Fibroblast of skin of abdomen (primary cell): ENCODE measurements at regions not wholly inside any gene's neighbourhood (a gene's known extent, or its start where the extent isn't known, plus 50 kb on each side); places are given as distances from the start of the nearest gene placed in this dataset.
A peak's percentile ranks its signal among the peaks of the same experiment; 100 is the strongest.
"Not testable (repeated sequence)": the region's sequence is repeated elsewhere in the genome, so short reads cannot be mapped to it uniquely, and the experiment has no call there.

Source experiments
- DNase-seq: peaks from one replicate; pipeline ENCODE4 v3.0.0-alpha.2; 2013

DNA sequence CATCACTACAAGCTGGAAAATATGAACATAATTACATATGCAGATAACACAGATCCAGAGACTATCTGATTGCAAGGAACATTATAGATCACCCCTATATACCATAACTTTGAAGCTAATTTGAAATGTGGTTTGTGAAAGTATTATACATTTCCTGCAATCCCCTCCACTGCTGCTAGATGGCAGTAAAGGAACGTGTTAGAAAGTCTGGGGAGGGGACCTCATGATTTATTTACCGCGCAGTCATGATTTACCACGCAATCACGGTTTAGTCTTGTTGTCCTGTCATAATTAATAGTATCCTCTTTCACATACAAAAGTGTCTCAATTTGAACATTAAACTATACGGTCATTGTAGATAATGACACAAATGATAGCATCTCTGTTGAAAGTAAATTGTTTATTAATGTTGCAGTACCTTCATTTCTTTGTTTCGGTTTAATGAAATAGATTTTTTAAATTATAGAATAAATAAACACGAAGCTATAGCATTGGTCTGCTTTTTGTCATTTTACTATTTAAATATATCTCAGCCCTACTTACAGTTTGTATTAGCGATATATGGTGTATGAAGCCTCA, 145.3 kb upstream of the PRSS1 start:
- DNase-seq: peak; percentile 58

GRCh38 chr7:142602756-142603155, 146.5 kb upstream of the PRSS1 start:
- no peak for DNase-seq

DNA sequence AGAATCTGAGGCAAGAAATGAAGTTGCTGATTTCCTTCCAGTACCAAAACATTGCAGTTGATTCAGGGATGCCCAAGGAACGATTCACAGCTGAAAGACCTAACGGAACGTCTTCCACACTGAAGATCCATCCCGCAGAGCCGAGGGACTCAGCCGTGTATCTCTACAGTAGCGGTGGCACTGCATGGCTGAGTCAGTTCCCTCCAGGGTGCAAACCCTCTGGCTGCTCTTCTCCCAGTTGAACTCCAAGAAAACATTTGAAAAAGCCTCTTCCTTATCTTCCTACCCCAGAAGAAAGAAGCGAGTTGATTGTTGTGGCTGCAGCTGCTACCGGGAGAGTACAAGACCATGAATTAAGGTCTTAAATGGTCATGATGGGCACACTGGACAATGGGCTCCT, 147.1 kb upstream of the PRSS1 start:
- no peak for DNase-seq

- DNase-seq: no peak
Observed at GRCh38 chr7:142598297-142598696, 151.0 kb upstream of the PRSS1 start.

- DNase-seq: no peak
Observed at GRCh38 chr7:142597547-142597946, 151.7 kb upstream of the PRSS1 start.

DNA sequence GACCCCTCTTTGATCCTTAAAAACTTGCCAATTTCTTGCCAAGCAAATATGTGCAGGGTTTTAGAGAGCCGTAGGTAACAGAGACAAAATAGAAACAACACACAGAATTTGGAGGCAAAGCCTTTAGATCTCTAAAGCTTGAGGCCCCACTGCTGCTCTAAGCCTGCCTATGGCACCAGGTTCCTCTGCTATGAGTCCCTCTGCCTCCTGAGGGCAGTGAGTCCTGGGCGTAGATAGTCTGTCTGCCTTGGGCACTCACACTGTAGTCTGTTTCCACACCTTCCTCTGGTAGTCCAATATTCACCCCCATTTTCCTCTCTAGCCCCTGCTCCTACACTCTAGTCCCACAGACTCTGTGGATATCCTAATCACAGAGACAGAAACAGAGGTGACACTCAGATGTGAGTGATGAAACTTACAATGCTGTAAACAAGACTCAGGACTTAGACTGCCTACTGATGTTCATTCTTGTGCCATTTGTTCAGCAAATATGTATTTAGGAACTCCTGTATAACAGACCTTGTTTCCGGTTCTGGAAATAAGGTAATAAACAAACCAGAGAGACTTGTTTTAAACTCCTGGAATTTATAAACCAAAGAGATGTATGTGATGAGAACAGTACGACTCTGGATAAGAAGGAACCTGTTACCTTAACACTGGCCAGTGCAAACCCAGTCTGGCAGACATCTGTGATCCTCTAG, 153.3 kb upstream of the PRSS1 start:
- no peak for DNase-seq

DNA sequence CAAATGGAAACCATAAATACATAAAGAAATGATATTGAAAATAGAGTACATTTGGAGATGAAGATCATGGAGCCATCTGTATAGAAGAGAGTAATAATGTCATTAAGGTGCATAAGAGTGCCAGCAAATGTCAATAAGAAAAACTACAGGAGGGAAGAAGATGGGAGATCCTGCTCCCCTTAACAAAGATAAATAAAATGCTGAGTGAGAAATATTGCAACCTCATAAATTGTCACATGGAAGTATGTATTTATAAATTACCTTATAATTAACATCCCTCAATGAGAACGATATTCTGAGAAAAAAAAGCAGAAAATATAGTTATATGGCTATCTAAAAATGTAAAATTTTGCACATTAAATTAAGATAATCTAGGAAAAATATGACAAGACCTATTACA, 155.2 kb upstream of the PRSS1 start:
- no peak for DNase-seq

- no peak for DNase-seq
Observed at GRCh38 chr7:142593106-142593505, 156.2 kb upstream of the PRSS1 start.

DNA sequence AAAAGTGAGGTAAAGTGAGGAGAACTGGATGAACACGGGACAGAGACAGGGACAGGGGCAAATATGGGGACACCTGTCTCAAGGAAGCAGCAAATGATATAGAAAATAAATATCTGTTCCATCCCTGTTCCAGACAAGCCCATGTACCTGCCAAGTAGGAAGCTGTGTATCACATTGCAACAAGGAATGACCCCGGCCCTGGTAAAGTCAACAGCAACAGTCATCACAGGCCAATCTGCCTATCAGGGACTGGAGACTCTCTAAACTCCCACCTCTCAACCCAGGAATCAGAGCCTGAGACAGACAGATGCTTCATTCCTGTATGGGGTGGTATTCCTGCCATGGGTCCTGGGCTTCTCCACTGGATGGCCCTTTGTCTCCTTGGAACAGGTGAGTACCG, 156.6 kb upstream of the PRSS1 start:
- DNase-seq: no peak

GRCh38 chr7:142592231-142592630, 157.0 kb upstream of the PRSS1 start:
- no peak for DNase-seq

DNA sequence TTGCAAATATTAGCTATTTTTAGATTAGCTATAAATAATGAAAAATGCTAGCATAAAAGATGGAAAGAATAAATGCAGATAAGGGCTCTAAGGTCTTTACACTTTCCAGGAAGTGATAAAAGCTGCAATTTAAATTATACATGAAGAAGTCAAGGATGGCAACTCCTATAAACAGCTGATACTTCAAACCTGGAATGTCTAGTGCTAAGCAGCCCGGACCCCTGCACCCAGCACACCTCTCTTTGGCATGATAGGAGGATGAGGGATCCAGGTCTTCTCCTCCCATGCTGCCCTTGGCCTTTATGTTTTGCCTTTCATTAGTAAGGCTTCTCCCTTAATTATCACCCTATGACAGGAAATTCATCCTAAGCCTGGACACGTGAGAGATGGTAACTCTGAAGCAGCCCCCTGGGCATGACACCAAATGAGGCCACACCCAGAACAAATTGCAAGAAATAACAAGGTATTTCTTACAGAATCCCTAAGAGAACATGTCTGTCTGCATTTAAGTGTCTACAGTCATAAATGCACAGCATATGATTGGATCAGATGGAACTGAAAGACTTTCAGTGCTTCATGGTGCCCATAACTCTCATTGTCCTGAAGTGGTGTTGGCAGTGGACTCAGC, 158.3 kb upstream of the PRSS1 start:
- no peak for DNase-seq

DNA sequence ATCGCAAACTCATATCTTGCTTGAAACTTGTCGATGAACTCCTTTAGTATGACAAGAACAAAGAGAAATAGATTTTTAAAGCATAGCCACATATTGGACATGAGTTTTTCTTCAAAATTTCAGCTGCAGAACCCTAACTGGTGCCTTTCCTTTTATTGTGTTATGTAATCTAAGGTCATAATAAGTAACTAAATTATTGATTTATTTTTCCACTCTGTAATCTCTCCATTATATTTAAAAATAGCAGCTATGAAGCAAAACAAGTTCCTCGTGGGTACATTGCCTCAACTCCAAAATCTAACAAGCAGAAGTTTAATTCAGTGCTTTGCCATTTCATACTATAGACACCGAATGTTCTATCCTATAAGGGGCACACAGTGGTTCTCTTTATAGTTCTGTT, 159.2 kb upstream of the PRSS1 start:
- DNase-seq: no peak

- peak; percentile 76 for DNase-seq
Observed at GRCh38 chr7:142587578-142588191, 161.6 kb upstream of the PRSS1 start.

- no peak for DNase-seq
Observed at GRCh38 chr7:142586611-142587010, 162.7 kb upstream of the PRSS1 start.

- DNase-seq: peak; percentile 32
Observed at GRCh38 chr7:142585425-142585824, 163.8 kb upstream of the PRSS1 start.

DNA sequence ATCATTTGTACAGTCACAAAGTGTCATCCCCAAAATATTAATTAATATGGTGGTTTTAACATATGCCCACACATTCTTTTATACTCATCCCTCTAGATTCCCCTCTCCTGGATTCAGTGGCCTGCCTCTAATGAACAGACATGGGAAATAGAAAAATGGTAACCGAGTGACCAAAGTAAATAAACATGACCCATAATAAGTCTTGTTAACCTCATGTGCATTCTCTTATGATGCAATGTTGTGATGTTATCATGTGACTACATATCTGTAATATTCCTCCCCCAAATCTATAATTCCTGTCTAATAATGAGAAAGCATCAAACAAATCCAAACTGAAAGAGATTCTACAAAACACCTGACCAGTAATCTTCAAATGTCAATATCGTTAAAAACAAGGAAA, 164.5 kb upstream of the PRSS1 start:
- no peak for DNase-seq

GRCh38 chr7:142583446-142583845, 165.8 kb upstream of the PRSS1 start:
- DNase-seq: peak; percentile 82

- DNase-seq: no peak
Observed at GRCh38 chr7:142582351-142582750, 166.9 kb upstream of the PRSS1 start.

DNA sequence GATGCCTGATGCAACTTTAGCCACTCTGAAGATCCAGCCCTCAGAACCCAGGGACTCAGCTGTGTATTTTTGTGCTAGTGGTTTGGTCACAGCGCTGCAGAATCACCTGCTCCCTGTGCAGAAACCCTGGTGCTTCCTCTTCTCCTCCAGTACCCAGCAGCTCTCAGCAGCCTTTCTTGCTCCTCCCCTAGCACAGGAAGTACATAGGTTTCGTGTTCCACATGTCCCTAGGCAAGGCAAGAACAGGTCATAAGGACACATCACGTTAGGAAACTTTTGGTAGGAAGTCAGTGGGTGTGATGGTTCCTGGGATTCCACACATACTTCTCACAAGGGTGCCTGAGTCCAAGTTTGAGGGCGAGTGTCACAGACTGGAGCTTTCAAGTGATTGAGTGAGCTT, 167.9 kb upstream of the PRSS1 start:
- no peak for DNase-seq

DNA sequence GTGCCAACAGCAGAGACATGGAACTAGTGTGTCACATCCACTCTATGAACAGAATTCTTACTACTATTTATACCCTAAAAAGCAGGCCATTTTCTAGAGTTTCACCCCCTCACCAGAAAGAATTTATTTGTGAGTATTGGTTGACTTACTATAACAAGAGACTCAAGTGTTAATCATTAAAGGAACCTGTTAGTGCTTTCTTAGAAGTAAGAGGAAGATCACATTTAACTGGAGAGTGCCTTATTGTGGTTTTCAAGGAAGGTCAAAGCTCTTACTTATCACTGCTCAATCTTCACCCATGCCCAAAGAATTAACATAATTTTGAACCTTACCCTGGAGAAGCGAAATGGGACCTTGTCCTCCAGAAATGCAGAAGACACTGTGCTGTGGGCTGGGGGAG, 169.3 kb upstream of the PRSS1 start:
- no peak for DNase-seq

DNA sequence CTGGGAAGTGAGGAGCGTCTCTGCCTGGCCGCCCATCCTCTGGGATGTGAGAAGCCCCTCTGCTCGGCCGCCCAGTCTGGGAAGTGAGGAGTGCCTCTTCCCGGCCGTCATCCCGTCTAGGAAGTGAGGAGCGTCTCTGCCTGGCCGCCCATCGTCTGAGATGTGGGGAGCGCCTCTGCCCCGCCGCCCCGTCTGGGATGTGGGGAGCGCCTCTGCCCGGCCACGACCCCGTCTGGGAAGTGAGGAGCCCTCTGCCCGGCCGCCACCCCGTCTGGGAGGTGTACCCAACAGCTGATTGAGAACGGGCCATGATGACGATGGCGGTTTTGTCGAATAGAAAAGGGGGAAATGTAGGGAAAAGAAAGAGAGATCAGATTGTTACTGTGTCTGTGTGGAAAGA, 173.9 kb upstream of the PRSS1 start:
- DNase-seq: not testable (repeated sequence)

- no peak for DNase-seq
Observed at GRCh38 chr7:142571581-142571980, 177.7 kb upstream of the PRSS1 start.

- no peak for DNase-seq
Observed at GRCh38 chr7:142569851-142570250, 179.4 kb upstream of the PRSS1 start.
